ENCODE measurements at regions not wholly inside any gene's neighbourhood (a gene's known extent, or its start where the extent isn't known, plus 50 kb on each side); places are given as distances from the start of the nearest gene placed in this dataset.

GRCh38 chr10:58460157-58460556 lies 52.5 kb upstream of the BICC1 start:
- 95 to 100% (median 97%) methylated on average over 1 of the region's 1 CpG for WGBS, 3 donors
- no peaks in the 10 kb centered on the region for H3K9me3 ChIP-seq

GRCh38 chr10:58462863-58463507 lies 49.7 kb upstream of the BICC1 start:
- Histone ChIP-seq H3K36me3 (no peaks in the 10 kb centered on the region), H3K27me3 (no peaks in the 10 kb centered on the region), H3K4me1 (ENCODE audit: insufficient read depth) (peaks cover 1% of the 10 kb centered on the region), H3K4me3 (no peak overlapping the region), H3K27ac (no peak overlapping the region), H3K9me3 (no peaks in the 10 kb centered on the region)
- TF ChIP-seq CTCF (IDR thresholded peaks at IDR 0.05) (no peak), POLR2A (IDR thresholded peaks at IDR 0.05) (no peak), EP300 (IDR thresholded peaks at IDR 0.05) (no peak)
- WGBS, 3 donors = 88 to 98% (median 89%) methylated on average over 3 of the region's 3 CpGs
- DNase-seq = no peak
- intact Hi-C loops (cut with DNase I) = no loop called here

More at GRCh38 chr10:58460157-58460556, 52.5 kb upstream of the BICC1 start:
- intact Hi-C loops (cut with DNase I) = no loop called here
- Histone ChIP-seq H3K4me1 (ENCODE audit: insufficient read depth) (peaks cover 1% of the 10 kb centered on the region), H3K27me3 (no peaks in the 10 kb centered on the region), H3K27ac (no peak overlapping the region), H3K36me3 (no peaks in the 10 kb centered on the region), H3K4me3 (no peak overlapping the region)
- DNase-seq = no peak
- no peak for TF ChIP-seq EP300 (IDR thresholded peaks at IDR 0.05)
- TF ChIP-seq POLR2A (IDR thresholded peaks at IDR 0.05) = no peak
- no peak for TF ChIP-seq CTCF (IDR thresholded peaks at IDR 0.05)

Data from ovary (tissue), 7 donors.